ENCODE measurements at regions not wholly inside any gene's neighbourhood (a gene's known extent, or its start where the extent isn't known, plus 50 kb on each side); places are given as distances from the start of the nearest gene placed in this dataset.

- H3K4me1 ChIP-seq (ENCODE audit: control insufficient read depth in 2 of 3, insufficient read depth in 2 of 3, low read depth in 1 of 3, low read length in 3 of 3): no peaks in the 10 kb centered on the region
- no peaks in the 10 kb centered on the region for H3K27me3 ChIP-seq (ENCODE audit: control insufficient read depth, insufficient read depth, low read length)
- TF ChIP-seq, protein P1, sequence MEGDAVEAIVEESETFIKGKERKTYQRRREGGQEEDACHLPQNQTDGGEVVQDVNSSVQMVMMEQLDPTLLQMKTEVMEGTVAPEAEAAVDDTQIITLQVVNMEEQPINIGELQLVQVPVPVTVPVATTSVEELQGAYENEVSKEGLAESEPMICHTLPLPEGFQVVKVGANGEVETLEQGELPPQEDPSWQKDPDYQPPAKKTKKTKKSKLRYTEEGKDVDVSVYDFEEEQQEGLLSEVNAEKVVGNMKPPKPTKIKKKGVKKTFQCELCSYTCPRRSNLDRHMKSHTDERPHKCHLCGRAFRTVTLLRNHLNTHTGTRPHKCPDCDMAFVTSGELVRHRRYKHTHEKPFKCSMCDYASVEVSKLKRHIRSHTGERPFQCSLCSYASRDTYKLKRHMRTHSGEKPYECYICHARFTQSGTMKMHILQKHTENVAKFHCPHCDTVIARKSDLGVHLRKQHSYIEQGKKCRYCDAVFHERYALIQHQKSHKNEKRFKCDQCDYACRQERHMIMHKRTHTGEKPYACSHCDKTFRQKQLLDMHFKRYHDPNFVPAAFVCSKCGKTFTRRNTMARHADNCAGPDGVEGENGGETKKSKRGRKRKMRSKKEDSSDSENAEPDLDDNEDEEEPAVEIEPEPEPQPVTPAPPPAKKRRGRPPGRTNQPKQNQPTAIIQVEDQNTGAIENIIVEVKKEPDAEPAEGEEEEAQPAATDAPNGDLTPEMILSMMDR (IDR thresholded peaks at IDR 0.05; ENCODE audit: borderline replicate concordance, extremely low read depth, insufficient read depth): no peak
- no peaks in the 10 kb centered on the region for H3K36me3 ChIP-seq (ENCODE audit: control insufficient read depth in 2 of 3, insufficient read depth in 3 of 3, low read length in 3 of 3)
- no peak overlapping the region for H3K27ac ChIP-seq (ENCODE audit: low read depth in 2 of 2, low read length in 2 of 2)
- no peak for DNase-seq
- no peak overlapping the region for H3K9ac ChIP-seq (ENCODE audit: low read length in 3 of 3)
- no peak for FAIRE-seq
- no peaks in the 10 kb centered on the region for H3K9me3 ChIP-seq (ENCODE audit: control insufficient read depth in 2 of 3, insufficient read depth in 1 of 3, low read length in 3 of 3)
- no peak overlapping the region for H3K4me3 ChIP-seq (ENCODE audit: low read length in 3 of 3)
- intact Hi-C loops (cut with DNase I): no loop called here
These were observed 88.3 kb upstream of the KCNH7 start for GRCh38 chr2:162926907-162927306.

DNA sequence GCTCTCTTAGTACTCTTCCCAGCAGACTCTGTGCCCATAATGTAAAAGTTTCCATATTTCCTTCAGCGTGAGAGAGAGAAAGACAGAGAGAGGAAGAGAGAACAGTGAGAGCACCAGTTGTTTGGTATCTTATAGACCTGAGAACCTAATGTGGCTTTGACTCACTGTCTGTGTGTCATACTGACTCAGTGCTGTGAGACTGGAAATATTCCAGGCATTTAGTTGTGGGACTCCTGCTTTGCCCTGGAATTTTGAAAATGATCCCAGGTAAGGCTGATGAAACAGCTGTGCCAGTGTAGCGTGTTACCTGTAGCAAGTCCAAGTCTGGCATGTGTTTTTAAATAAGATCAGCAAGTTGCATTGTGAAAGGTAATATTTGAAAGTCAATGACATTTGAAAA lies 87.9 kb upstream of the KCNH7 start:
- intact Hi-C loops (cut with DNase I): no loop called here
- Histone ChIP-seq H3K9ac (ENCODE audit: low read length in 3 of 3) (no peak overlapping the region), H3K4me3 (ENCODE audit: low read length in 3 of 3) (no peak overlapping the region), H3K9me3 (ENCODE audit: control insufficient read depth in 2 of 3, insufficient read depth in 1 of 3, low read length in 3 of 3) (no peaks in the 10 kb centered on the region), H3K36me3 (ENCODE audit: control insufficient read depth in 2 of 3, insufficient read depth in 3 of 3, low read length in 3 of 3) (no peaks in the 10 kb centered on the region), H3K27ac (ENCODE audit: low read depth in 2 of 2, low read length in 2 of 2) (no peak overlapping the region), H3K27me3 (ENCODE audit: control insufficient read depth, insufficient read depth, low read length) (no peaks in the 10 kb centered on the region), H3K4me1 (ENCODE audit: control insufficient read depth in 2 of 3, insufficient read depth in 2 of 3, low read depth in 1 of 3, low read length in 3 of 3) (no peaks in the 10 kb centered on the region)
- TF ChIP-seq, protein P1 (IDR thresholded peaks at IDR 0.05; ENCODE audit: borderline replicate concordance, extremely low read depth, insufficient read depth): no peak
- DNase-seq (no peak), FAIRE-seq (no peak)

- Histone ChIP-seq H3K9ac (ENCODE audit: low read length in 3 of 3) (no peak overlapping the region), H3K27ac (ENCODE audit: low read depth in 2 of 2, low read length in 2 of 2) (no peak overlapping the region), H3K36me3 (ENCODE audit: control insufficient read depth in 2 of 3, insufficient read depth in 3 of 3, low read length in 3 of 3) (no peaks in the 10 kb centered on the region), H3K9me3 (ENCODE audit: control insufficient read depth in 2 of 3, insufficient read depth in 1 of 3, low read length in 3 of 3) (no peaks in the 10 kb centered on the region), H3K27me3 (ENCODE audit: control insufficient read depth, insufficient read depth, low read length) (no peaks in the 10 kb centered on the region), H3K4me1 (ENCODE audit: control insufficient read depth in 2 of 3, insufficient read depth in 2 of 3, low read depth in 1 of 3, low read length in 3 of 3) (no peaks in the 10 kb centered on the region), H3K4me3 (ENCODE audit: low read length in 3 of 3) (no peak overlapping the region)
- DNase-seq (no peak), FAIRE-seq (no peak)
- intact Hi-C loops (cut with DNase I): no loop called here
- TF ChIP-seq, protein P1 (IDR thresholded peaks at IDR 0.05; ENCODE audit: borderline replicate concordance, extremely low read depth, insufficient read depth): no peak
These were observed 87.0 kb upstream of the KCNH7 start for GRCh38 chr2:162925595-162925994.

- Histone ChIP-seq H3K27ac (ENCODE audit: low read depth in 2 of 2, low read length in 2 of 2) (no peak overlapping the region), H3K27me3 (ENCODE audit: control insufficient read depth, insufficient read depth, low read length) (no peaks in the 10 kb centered on the region), H3K36me3 (ENCODE audit: control insufficient read depth in 2 of 3, insufficient read depth in 3 of 3, low read length in 3 of 3) (no peaks in the 10 kb centered on the region), H3K4me3 (ENCODE audit: low read length in 3 of 3) (no peak overlapping the region), H3K9ac (ENCODE audit: low read length in 3 of 3) (no peak overlapping the region), H3K4me1 (ENCODE audit: control insufficient read depth in 2 of 3, insufficient read depth in 2 of 3, low read depth in 1 of 3, low read length in 3 of 3) (no peaks in the 10 kb centered on the region), H3K9me3 (ENCODE audit: control insufficient read depth in 2 of 3, insufficient read depth in 1 of 3, low read length in 3 of 3) (no peaks in the 10 kb centered on the region)
- DNase-seq: no peak
- no peak for FAIRE-seq
- intact Hi-C loops (cut with DNase I): no loop called here
- TF ChIP-seq, protein P1 (IDR thresholded peaks at IDR 0.05; ENCODE audit: borderline replicate concordance, extremely low read depth, insufficient read depth): no peak
These were observed 80.5 kb upstream of the KCNH7 start for GRCh38 chr2:162919111-162919510.
